NCI-H2171 (cell line): ENCODE measurements at regions not wholly inside any gene's neighbourhood (a gene's known extent, or its start where the extent isn't known, plus 50 kb on each side); places are given as distances from the start of the nearest gene placed in this dataset.

Experiments used
- DNase-seq: peaks from one replicate; lab custom pipeline; 2025; lab: John Stamatoyannopoulos, UW

GRCh38 chr5:91712718-91713117, 329.6 kb upstream of the ARRDC3 start:
- no peak for DNase-seq

- no peak for DNase-seq
Measured at GRCh38 chr5:91707521-91707841, 324.4 kb upstream of the ARRDC3 start.

DNA sequence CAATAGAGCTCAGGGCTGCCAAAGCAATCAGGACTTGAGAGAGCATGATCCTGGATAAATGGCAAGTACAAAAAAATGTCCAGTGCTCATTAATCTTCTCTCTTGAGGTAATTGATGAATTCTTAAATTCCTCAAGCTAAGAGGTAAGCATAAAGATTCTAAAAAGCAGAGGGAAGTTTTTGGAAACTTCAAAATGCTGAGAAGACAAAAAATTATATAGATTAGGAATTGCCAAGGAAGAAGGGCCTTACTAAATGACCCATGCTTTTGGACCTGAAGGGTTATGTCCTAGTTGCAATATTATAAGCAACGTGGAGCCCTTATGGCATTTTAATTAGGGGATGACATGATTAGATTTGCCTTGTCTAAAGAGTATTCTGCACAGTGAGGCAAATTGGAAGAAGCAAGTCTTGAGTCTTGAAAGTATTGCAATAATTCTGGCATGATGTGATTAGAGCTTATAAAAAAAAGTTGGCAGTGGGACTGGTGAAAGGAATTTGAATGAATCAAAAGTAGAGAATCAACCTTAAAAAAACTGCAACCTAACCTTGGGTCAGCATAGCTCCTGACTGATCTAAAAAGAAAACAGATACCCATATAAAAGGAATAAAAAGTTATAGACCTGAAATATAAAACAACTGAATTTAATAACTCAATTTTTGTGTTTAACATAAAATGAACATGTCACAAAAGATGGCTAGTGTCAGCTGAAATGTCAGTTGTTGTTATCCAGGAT, 323.8 kb upstream of the ARRDC3 start:
- DNase-seq: no peak

- DNase-seq: no peak
Measured at GRCh38 chr5:91703128-91703527, 320.0 kb upstream of the ARRDC3 start.

DNA sequence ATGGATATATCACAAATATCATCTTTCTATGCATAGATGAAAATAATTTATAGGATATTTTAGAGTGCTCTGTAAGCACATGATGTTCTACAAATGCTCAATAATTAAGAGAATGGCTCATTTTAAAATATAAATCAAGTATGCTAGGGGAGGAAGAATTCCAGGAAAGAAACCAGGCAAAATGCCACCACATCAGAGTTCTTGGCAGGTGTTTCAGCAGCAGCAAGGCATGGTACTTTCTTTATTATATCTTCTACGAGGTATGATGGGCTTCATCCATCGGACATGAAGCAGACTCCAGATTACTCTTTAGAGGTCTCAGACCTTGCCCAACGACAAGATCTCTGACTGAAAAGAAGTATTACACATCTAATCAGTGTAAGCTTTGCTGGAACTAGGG, 316.3 kb upstream of the ARRDC3 start:
- no peak for DNase-seq

DNA sequence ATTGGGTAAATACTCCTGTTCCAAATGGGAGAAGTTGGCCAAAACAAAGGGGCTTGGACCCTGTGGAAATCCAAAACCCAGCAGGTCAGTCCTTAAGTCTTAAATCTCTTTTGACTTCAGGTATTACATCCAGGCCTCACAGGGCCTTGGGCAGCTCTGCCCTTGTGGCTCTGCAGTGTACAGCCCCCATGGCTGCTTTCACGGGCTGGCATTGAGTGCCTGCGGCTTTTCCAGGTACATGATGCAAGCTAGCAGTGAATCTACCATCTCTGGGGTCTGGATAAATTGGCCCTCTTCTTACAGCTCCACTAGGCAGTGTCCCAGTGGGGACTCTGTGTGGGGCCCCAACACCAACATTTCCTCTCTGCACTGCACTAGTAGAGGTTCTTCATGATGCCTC, 308.5 kb upstream of the ARRDC3 start:
- no peak for DNase-seq

GRCh38 chr5:91690921-91691320, 307.8 kb upstream of the ARRDC3 start:
- no peak for DNase-seq

- DNase-seq: no peak
Measured at GRCh38 chr5:91687430-91687829, 304.3 kb upstream of the ARRDC3 start.

GRCh38 chr5:91684625-91685024, 301.5 kb upstream of the ARRDC3 start:
- DNase-seq: no peak

DNA sequence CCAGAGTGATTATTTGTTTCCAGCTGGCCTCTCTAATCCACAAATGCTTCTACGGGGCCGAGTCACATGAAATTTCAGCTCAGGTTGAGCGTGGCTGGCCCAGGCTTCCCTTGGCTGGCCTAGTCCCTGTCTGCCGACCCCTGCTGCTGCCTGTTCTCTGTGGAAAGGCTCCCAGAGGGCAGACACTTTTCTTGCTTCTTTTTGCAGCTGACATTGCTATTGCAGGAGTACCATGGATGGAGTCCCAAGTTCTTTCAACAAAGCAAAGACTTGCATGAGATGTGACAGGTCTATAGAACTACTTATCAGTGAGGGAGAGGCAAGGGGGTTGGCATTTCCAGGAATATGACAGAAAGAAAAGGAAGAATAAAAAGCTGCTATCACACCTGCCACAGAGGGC, 287.4 kb upstream of the ARRDC3 start:
- DNase-seq: no peak

DNA sequence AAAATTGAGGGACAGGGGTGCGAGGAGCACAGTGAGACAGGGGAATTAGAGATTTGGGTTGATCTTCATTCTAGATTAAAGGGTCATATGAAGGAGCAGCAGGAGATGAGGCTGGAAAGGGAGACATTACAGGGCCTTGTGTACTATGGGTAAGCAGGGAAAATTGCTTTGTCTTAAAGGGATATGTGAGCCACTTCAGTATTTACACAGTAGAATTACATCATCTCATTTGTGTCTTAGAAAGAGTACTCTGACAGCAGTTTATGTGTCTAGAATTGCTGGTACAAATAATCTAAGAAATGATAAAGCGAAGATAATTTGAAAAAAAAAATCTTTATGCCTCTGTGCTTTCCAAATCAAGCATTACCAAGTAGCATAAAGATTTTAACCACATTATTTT, 287.0 kb upstream of the ARRDC3 start:
- DNase-seq: no peak

- no peak for DNase-seq
Measured at GRCh38 chr5:91668261-91668660, 285.1 kb upstream of the ARRDC3 start.

GRCh38 chr5:91652678-91653077, 269.6 kb upstream of the ARRDC3 start:
- no peak for DNase-seq

- DNase-seq: no peak
Measured at GRCh38 chr5:91651704-91652103, 268.6 kb upstream of the ARRDC3 start.

DNA sequence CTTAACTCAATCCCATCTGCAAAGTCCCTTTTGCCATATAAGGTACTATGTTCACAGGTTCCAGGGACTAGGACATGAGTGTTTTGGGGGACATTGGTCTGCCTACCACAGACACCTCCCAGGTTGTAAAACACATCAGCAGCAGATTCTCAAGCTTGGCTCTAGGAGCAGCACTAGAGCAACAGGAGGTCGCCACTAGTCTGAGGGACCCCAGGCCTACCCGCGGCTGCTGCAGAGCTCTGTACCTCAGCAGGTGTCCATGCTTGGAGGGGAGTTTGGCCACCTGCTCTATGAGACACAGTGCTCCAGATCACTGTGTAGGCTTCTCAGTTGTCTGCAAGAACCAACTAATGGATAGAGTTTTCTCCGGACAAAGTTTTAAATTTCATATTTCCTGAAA, 262.2 kb upstream of the ARRDC3 start:
- no peak for DNase-seq

DNA sequence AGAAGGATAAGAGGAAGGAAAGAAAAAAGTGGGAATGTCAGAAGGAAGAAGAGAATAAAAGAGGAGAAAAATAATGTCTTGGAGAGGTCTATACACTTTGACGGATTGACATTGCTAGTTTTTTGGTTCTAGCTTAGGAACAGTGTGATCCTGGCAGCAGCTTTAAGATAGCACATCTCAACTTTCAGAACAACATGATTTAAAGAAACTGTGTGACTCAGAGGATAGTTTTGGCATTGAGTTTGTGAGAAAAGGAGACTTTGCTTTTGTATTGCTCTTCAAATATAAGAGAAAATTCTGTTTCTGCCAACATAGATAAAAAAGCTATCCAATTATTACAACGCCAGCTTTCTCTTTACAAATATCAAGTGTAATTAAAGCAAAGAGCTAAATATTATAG, 260.7 kb upstream of the ARRDC3 start:
- no peak for DNase-seq

DNA sequence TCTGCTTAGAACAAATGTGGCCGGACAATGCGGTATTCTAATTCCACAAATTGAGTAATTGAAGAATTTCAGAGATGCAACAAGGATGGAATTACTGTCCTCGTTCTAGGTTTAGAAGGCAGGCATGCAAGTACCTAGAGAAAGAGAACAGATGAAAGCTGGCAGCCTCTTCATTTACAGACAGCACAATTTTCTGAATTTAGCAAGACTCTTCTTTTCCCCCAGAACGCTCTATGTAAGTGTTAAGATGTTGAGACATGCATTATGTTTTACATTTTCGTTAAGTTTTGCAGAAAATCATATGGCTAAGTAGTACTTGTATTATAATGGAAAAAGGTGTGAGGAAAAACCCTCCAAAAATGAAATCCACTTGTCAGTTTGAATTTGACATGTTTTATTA, 259.5 kb upstream of the ARRDC3 start:
- no peak for DNase-seq

- no peak for DNase-seq
Measured at GRCh38 chr5:91641730-91642350, 258.7 kb upstream of the ARRDC3 start.

GRCh38 chr5:91639744-91640143, 256.6 kb upstream of the ARRDC3 start:
- DNase-seq: no peak

DNA sequence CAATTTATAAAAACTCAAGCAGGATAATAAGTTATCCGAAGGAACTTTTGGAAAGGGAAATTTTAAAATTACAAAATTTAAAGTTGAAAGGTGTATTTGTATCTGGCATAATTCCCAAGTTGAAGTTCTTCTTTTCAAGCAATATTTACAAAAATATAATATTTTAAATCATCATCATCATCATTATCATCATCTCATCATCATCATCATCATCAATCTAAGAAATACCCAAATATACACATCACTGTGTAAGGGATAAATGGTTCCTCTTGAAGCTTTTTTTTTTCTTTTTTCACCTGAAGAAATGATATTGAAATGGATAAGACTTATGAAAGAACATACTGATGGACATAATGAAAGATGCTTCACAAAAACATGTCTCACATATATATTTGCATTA, 254.9 kb upstream of the ARRDC3 start:
- no peak for DNase-seq

DNA sequence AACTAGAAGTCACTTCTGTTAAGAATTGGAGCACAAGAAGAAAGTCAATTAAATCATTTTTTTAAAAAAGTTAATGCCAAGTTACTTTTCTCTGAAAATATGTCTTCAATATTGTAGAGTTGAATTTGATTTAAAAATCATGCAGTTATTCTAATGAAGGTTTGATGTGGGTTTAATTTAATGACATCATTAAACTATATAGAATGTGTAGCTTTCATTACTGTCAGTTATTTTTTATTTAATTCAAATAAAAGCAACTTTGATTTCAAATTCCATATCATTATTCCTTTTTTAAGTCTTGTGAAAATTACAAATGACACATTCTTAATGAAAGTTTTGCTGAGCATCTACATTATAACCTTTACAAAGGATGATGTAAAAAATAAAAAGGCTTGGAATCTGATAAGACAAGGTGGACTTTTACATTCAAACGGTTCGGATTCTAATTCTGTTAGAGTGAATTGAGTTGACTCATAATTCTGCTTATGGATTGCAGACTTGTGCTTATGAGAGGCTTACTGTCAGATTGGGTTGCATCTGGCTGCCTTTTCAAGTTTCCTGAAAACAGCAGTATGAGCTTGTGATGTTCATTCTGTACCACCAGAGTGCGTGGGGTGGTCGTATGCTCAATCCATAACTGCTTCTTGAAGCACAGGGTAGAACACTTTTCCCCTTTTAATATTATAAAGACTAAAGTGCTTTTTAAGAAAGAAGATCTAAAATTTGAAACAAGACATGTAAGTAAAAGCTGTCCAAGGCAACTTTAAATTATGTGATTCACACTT, 253.0 kb upstream of the ARRDC3 start:
- no peak for DNase-seq

- DNase-seq: no peak
Measured at GRCh38 chr5:91632871-91633270, 249.8 kb upstream of the ARRDC3 start.

GRCh38 chr5:91611746-91612145, 228.6 kb upstream of the ARRDC3 start:
- DNase-seq: no peak
